Heart left ventricle (tissue), 16 donors: ENCODE measurements at regions not wholly inside any gene's neighbourhood (a gene's known extent, or its start where the extent isn't known, plus 50 kb on each side); places are given as distances from the start of the nearest gene placed in this dataset.

Source experiments
- ATAC-seq, 4 donors: fragments of 200-7000 bp; cut with Tn5 transposase; one replicate each; pipeline ENCODE4 v1.9.1; 2020 to 2022; ENCODE audit warnings: moderate library complexity in 4 of 4, mild to moderate bottlenecking in 3 of 4, moderate number of reproducible peaks in 1 of 4
- DNase-seq, 5 donors: peaks; one replicate each; pipeline ENCODE4 v3.0.0-alpha.2; 2020
- H3K27ac ChIP-seq, 12 donors: fragments of 200-600 bp; sonication (generic) in 4 of 12; one replicate each; pipeline versions ENCODE4 v1.5.0 to v1.8.0; 2016 to 2022; ENCODE audit warnings: mild to moderate bottlenecking in 2 of 12
- H3K27me3 ChIP-seq, 9 donors: fragments of 200-600 bp; sonication (generic) in 2 of 9; one replicate each; pipeline versions ENCODE4 v1.5.1 to v1.8.0; 2016 to 2022; ENCODE audit warnings: mild to moderate bottlenecking in 3 of 9
- H3K36me3 ChIP-seq, 9 donors: fragments of 200-600 bp; sonication (generic) in 2 of 9; one replicate each; pipeline versions ENCODE4 v1.5.0 to v1.8.0; 2018 to 2022; ENCODE audit warnings: mild to moderate bottlenecking in 2 of 9
- H3K4me1 ChIP-seq, 12 donors: fragments of 200-600 bp; sonication (generic) in 4 of 12; one replicate each; pipeline versions ENCODE4 v1.5.0 to v1.8.0; 2016 to 2022; ENCODE audit warnings: mild to moderate bottlenecking in 3 of 12
- H3K4me3 ChIP-seq, 12 donors: fragments of 200-600 bp; sonication (generic) in 4 of 12; one replicate each; pipeline versions ENCODE4 v1.5.0 to v1.8.0; 2017 to 2022; ENCODE audit warnings: mild to moderate bottlenecking in 9 of 12, moderate library complexity in 4 of 12
- H3K9me3 ChIP-seq, 12 donors: fragments of 200-600 bp; sonication (generic) in 4 of 12; one replicate each; pipeline versions ENCODE4 v1.5.0 to v1.8.0; 2016 to 2022; ENCODE audit warnings: mild to moderate bottlenecking in 1 of 12
- CTCF ChIP-seq, 12 donors: fragments of 200-600 bp; sonication (generic) in 4 of 12; IDR thresholded peaks; one replicate each; pipeline versions ENCODE4 v1.5.0 to v1.8.0; 2018 to 2022; ENCODE audit warnings: antibody characterized with exemption in 12 of 12, mild to moderate bottlenecking in 5 of 12
- POLR2A ChIP-seq, 2 donors: fragments of 450-650 bp; IDR thresholded peaks; one replicate each; pipeline ENCODE4 v1.6.1; 2017; ENCODE audit warnings: antibody characterized with exemption in 2 of 2, mild to moderate bottlenecking in 2 of 2, moderate library complexity in 2 of 2
- WGBS, 4 donors: extraction: QIAGEN DNeasy Blood & Tissue Kit in 2 of 4; methylation state at CpG; one replicate each; pipeline versions ENCODE4 v1.1.5 to v1.1.7; 2013 to 2018; 5-methylcytosine and 5-hydroxymethylcytosine counted together
- intact Hi-C, 10 donors: fragments of 100-400 bp; cut with DNase I; formaldehyde crosslinking; loops; one replicate each; pipeline versions ENCODE4 v1.11.1 to v1.14.2; 2022
- donor health status: ischemic (EF 13 %, LVEDD 7.1; RV severe dilation, severe dysfunction).
- donor health status: healthy with polysubstance abuse.
- donor health status: DM: no; HTN: yes; CAD: no.
- donor health status: DM: no; HTN: no; CAD: no.
- donor health status: ischemic (EF 25% LVEDD 6.9; RV normal size, moderate dysfunction).
- donor health status: ischemic (EF 25% LVEDD 5.7; RV mildly dilated, moderate dysfunction).
- donor health status: healthy.
- donor health status: DM: yes; HTN: yes; CAD: no.
- donor health status: ischemic (EF 35%, LVEDD 5.7; RV mildly dilated, moderate dysfunction).
- donor health status: nonischemic (EF 11% LVEDD 7.7; RV severe dilation, severe dysfunction).
- donor health status: DM: yes; HTN: yes; CAD: no.
- donor health status: PGD.
- donor health status: ischemic (EF 29% LVEDD 5.4; RV normal size, mild dysfunction).
- donor health status: nonischemic (EF 23%, LVEDD 6.1; RV moderate dilation, normal function).

- H3K27ac ChIP-seq: no peak overlapping the region
- intact Hi-C loops: loop anchor here in 5 of 10 donors (10.0 kb wide), 3 partner anchors 155 to 475 kb away; partner anchors contain the start of gene LIPC (in 4 of the 5)
- TF ChIP-seq POLR2A (IDR thresholded peaks at IDR 0.05): no peak
- no peak for TF ChIP-seq CTCF (IDR thresholded peaks at IDR 0.05)
- no peak for DNase-seq
- H3K27me3 ChIP-seq: no peaks in the 10 kb centered on the region
- 74 to 86% (median 78%) methylated on average over 2 of the region's 2 CpGs for WGBS, 4 donors
- no peak overlapping the region for H3K4me3 ChIP-seq
- ATAC-seq: no peak
- H3K9me3 ChIP-seq: no peaks in the 10 kb centered on the region
- H3K4me1 ChIP-seq: peaks cover 0 to 6% (median 0%) of the 10 kb centered on the region in 12 donors
- no peaks in the 10 kb centered on the region for H3K36me3 ChIP-seq
Observed at GRCh38 chr15:58279654-58280053, 141.5 kb downstream of the AQP9 start.

GRCh38 chr15:58282060-58282708, 144.0 kb downstream of the AQP9 start:
- Histone ChIP-seq H3K27ac (no peak overlapping the region), H3K4me1 (peaks cover 0 to 6% (median 0%) of the 10 kb centered on the region in 12 donors), H3K36me3 (no peaks in the 10 kb centered on the region), H3K27me3 (no peaks in the 10 kb centered on the region), H3K9me3 (no peaks in the 10 kb centered on the region), H3K4me3 (no peak overlapping the region)
- no peak for DNase-seq
- no peak for ATAC-seq
- WGBS, 4 donors: 80 to 87% (median 81%) methylated on average over 3 of the region's 3 CpGs
- intact Hi-C loops: loop anchor here in 1 of 10 donors (10.0 kb wide), 1 partner anchor 303 kb away; no protein-coding TSS in a partner anchor
- TF ChIP-seq POLR2A (IDR thresholded peaks at IDR 0.05): no peak
- no peak for TF ChIP-seq CTCF (IDR thresholded peaks at IDR 0.05)

GRCh38 chr15:58283302-58283701, 145.1 kb downstream of the AQP9 start:
- 90 to 95% (median 91%) methylated on average over 3 of the region's 3 CpGs for WGBS, 4 donors
- H3K36me3 ChIP-seq: no peaks in the 10 kb centered on the region
- H3K27ac ChIP-seq: no peak overlapping the region
- H3K27me3 ChIP-seq: no peaks in the 10 kb centered on the region
- TF ChIP-seq POLR2A (IDR thresholded peaks at IDR 0.05) (no peak), CTCF (IDR thresholded peaks at IDR 0.05) (no peak)
- peaks cover 0 to 6% (median 0%) of the 10 kb centered on the region in 12 donors for H3K4me1 ChIP-seq
- no peak for DNase-seq
- ATAC-seq: no peak
- intact Hi-C loops: loop anchor here in 1 of 10 donors (10.0 kb wide), 1 partner anchor 301 kb away; no protein-coding TSS in a partner anchor
- H3K4me3 ChIP-seq: no peak overlapping the region
- H3K9me3 ChIP-seq: no peaks in the 10 kb centered on the region

- H3K4me3 ChIP-seq: no peak overlapping the region
- 82 to 97% (median 94%) methylated on average over 5 of the region's 5 CpGs for WGBS, 4 donors
- no peaks in the 10 kb centered on the region for H3K36me3 ChIP-seq
- H3K27me3 ChIP-seq: no peaks in the 10 kb centered on the region
- no peak overlapping the region for H3K27ac ChIP-seq
- H3K4me1 ChIP-seq: peaks cover 0 to 6% (median 0%) of the 10 kb centered on the region in 12 donors
- ATAC-seq (no peak), DNase-seq (no peak)
- no peak for TF ChIP-seq POLR2A (IDR thresholded peaks at IDR 0.05)
- no peak for TF ChIP-seq CTCF (IDR thresholded peaks at IDR 0.05)
- intact Hi-C loops: loop anchor here in 1 of 10 donors (10.0 kb wide), 1 partner anchor 301 kb away; no protein-coding TSS in a partner anchor
- no peaks in the 10 kb centered on the region for H3K9me3 ChIP-seq
Observed at GRCh38 chr15:58284293-58284692, 146.1 kb downstream of the AQP9 start.
